Cardiac fibroblast (primary cell): ENCODE measurements at regions not wholly inside any gene's neighbourhood (a gene's known extent, or its start where the extent isn't known, plus 50 kb on each side); places are given as distances from the start of the nearest gene placed in this dataset.
A peak's percentile ranks its signal among the peaks of the same experiment; 100 is the strongest.
"Not testable (repeated sequence)": the region's sequence is repeated elsewhere in the genome, so short reads cannot be mapped to it uniquely, and the experiment has no call there.

ENCODE experiments used
- DNase-seq, 2 donors: peaks; one replicate each; pipeline versions ENCODE4 v3.0.0 to v3.0.0-alpha.2; 2010; ENCODE audit warnings: low read depth in 2 of 2
- H3K4me3 ChIP-seq, 2 donors: replicated peaks in 1 of 2; 1 replicate in 1 of 2; 2 replicates in 1 of 2; pipeline ENCODE4 v1.5.1; 2011; ENCODE audit warnings: low read depth in 2 of 2, low read length in 2 of 2, mild to moderate bottlenecking in 2 of 2, moderate library complexity in 1 of 2
- TF ChIP-seq, protein P1 (sequence below): IDR thresholded peaks from one replicate; pipeline ENCODE4 v1.5.1; 2011; ENCODE audit warnings: low read depth, mild to moderate bottlenecking, low read length, inconsistent platforms

DNA sequence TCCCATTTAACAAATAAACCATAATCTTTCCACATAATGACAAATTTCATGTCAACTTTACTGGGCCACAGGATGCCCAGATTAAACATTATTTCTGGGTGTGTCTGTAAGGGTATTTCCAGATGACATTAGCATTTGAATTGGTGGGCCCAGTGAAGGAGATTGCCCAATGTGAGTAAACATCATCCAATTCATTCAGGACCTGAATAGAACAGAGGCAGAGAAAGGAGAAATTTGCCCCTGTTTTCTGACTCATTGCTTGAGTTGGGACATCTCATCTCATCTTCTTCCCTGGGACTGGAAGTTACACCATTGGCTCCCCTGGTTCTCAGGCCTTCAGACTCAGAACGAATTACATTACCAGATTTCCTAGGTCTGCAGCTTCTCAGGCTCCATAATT, 142.9 kb downstream of the TPBG start:
- H3K4me3 ChIP-seq: no peak overlapping the region
- DNase-seq: peak in 1 of 2 donors; percentile 58
- TF ChIP-seq, protein P1, sequence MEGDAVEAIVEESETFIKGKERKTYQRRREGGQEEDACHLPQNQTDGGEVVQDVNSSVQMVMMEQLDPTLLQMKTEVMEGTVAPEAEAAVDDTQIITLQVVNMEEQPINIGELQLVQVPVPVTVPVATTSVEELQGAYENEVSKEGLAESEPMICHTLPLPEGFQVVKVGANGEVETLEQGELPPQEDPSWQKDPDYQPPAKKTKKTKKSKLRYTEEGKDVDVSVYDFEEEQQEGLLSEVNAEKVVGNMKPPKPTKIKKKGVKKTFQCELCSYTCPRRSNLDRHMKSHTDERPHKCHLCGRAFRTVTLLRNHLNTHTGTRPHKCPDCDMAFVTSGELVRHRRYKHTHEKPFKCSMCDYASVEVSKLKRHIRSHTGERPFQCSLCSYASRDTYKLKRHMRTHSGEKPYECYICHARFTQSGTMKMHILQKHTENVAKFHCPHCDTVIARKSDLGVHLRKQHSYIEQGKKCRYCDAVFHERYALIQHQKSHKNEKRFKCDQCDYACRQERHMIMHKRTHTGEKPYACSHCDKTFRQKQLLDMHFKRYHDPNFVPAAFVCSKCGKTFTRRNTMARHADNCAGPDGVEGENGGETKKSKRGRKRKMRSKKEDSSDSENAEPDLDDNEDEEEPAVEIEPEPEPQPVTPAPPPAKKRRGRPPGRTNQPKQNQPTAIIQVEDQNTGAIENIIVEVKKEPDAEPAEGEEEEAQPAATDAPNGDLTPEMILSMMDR: no peak

- peak in 1 of 2 donors; percentile 76 for DNase-seq
- H3K4me3 ChIP-seq: no peak overlapping the region
- TF ChIP-seq, protein P1: no peak
These were observed 143.5 kb downstream of the TPBG start for GRCh38 chr6:82507112-82507511.

DNA sequence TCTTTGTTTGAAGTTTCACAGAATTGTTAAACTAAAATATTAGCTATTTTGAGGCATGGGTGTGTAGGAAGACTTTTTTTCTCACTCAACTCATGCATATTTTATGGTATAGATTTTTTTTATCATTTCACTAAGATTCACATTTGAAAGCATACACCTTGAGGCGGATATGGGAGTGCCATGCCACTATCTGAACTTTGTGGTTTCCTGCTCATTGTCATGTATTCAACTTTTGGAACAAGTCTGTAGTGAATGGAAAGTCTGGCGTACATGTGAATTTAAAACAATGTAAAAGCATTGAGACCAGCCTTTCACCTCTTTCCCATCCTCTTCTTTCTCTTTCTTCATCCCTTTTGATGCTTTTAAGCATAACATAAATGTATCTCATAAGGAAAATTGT, 147.9 kb downstream of the TPBG start:
- no peak overlapping the region for H3K4me3 ChIP-seq
- DNase-seq: no peak
- TF ChIP-seq, protein P1: no peak

- not testable (repeated sequence) for H3K4me3 ChIP-seq, DNase-seq
These were observed 154.3 kb downstream of the TPBG start for GRCh38 chr6:82517896-82518295.

- no peak overlapping the region for H3K4me3 ChIP-seq
- TF ChIP-seq, protein P1: no peak
- DNase-seq: peak in 1 of 2 donors; percentile 21
These were observed 157.8 kb downstream of the TPBG start for GRCh38 chr6:82521369-82521768.

GRCh38 chr6:82521861-82522260, 158.2 kb downstream of the TPBG start:
- TF ChIP-seq, protein P1: no peak
- no peak overlapping the region for H3K4me3 ChIP-seq
- DNase-seq: no peak

- TF ChIP-seq, protein P1: no peak
- DNase-seq: no peak
- no peak overlapping the region for H3K4me3 ChIP-seq
These were observed 160.4 kb downstream of the TPBG start for GRCh38 chr6:82524031-82524430.
